HUES64 (cell line): ENCODE measurements at regions not wholly inside any gene's neighbourhood (a gene's known extent, or its start where the extent isn't known, plus 50 kb on each side); places are given as distances from the start of the nearest gene placed in this dataset.

Source experiments
- H3K27ac ChIP-seq: 2 replicates; pipeline ENCODE4 v1.7.0; 2013; ENCODE audit warnings: low read depth, low read length, inconsistent platforms
- H3K27me3 ChIP-seq: 2 replicates; pipeline ENCODE4 v1.6.1; 2013; ENCODE audit warnings: mild to moderate bottlenecking, low read length; ENCODE audit not compliant: insufficient read depth
- H3K36me3 ChIP-seq: 2 replicates; pipeline ENCODE4 v1.6.1; 2013; ENCODE audit warnings: mild to moderate bottlenecking, low read length; ENCODE audit not compliant: insufficient read depth
- H3K4me1 ChIP-seq: 2 replicates; pipeline ENCODE4 v1.6.1; 2013; ENCODE audit warnings: mild to moderate bottlenecking, low read length, moderate library complexity; ENCODE audit not compliant: insufficient read depth
- H3K4me3 ChIP-seq: 2 replicates; pipeline ENCODE4 v1.5.1; 2013; ENCODE audit warnings: mild to moderate bottlenecking, low read length, moderate library complexity
- H3K9ac ChIP-seq: 2 replicates; pipeline ENCODE4 v1.6.1; 2013; ENCODE audit warnings: mild to moderate bottlenecking, low read depth, low read length
- H3K9me3 ChIP-seq: 2 replicates; pipeline ENCODE4 v1.6.1; 2013; ENCODE audit warnings: low read depth, low read length; ENCODE audit not compliant: insufficient read depth
- WGBS: fragments of 150-250, 120-280 bp; methylation state at CpG from one replicate; pipeline ENCODE4 v1.1.7; 2013; ENCODE audit warnings: missing lambda C conversion rate; 5-methylcytosine and 5-hydroxymethylcytosine counted together

DNA sequence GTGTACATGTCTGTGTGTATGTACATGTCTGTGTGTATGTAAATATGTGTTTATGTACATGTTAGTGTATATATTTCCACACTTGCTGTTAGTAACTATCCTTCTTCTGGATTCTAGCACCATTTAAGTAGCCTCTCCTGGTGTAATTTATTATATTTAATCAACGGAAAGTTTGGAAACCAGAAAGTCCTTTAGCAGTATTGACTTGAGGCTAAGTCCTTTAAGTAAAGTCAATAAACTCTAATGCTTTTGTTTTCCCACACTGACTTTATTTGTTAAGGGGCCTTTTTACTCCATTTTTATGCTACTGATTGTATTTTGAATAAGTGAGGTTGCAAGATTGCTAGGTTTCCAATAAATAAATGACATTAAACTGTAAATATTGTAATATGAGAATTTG is 876.4 kb upstream of the SEL1L start:
- Histone ChIP-seq H3K27ac (no peak overlapping the region), H3K4me1 (peaks cover 7% of the 10 kb centered on the region), H3K36me3 (no peaks in the 10 kb centered on the region), H3K4me3 (no peak overlapping the region), H3K27me3 (no peaks in the 10 kb centered on the region), H3K9me3 (no peaks in the 10 kb centered on the region), H3K9ac (no peak overlapping the region)
- WGBS, result 100% methylated on average over 1 of the region's 1 CpG

DNA sequence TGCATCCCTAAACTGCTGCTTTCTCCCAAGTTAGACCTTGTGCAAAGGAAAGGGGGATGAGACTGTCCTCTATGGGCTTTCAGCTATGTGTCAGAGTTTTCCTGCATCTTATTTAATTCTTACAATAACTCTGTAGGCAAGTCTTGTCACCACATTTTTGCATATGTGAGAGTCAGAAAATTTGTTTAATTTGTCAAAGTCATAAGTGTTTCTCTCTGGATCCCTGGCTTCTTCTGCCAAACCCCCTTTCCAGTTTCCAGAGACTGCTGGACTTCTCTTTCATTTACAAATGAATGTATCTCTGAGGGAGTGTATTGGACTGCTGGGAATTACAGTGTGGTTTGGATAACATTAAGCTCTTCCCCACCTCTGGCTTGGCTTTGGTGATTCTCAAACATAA is 877.6 kb upstream of the SEL1L start:
- Histone ChIP-seq H3K4me1 (peaks cover 7% of the 10 kb centered on the region), H3K9me3 (no peaks in the 10 kb centered on the region)

DNA sequence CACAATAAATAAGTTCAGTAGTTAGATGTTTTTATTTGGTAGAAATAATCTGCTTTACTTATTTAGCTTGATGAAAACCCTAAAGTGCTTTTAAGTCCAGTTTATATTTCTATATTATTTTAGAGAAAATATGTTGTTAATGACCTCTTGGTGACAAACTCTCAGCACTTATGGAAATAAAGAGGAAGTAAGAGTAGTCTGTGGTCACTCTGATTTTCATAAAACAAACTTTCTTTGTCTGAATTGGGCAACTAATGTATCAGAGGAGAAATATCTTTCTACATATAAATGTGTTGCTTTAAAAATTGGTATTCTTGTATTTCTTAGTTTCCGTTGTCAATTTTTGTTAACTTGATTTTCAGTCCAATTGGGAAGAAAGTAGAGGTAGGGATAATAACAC is 878.9 kb upstream of the SEL1L start:
- Histone ChIP-seq H3K4me1 (peaks cover 7% of the 10 kb centered on the region), H3K4me3 (no peak overlapping the region), H3K27ac (no peak overlapping the region), H3K9me3 (no peaks in the 10 kb centered on the region), H3K9ac (no peak overlapping the region), H3K36me3 (no peaks in the 10 kb centered on the region), H3K27me3 (no peaks in the 10 kb centered on the region)
- WGBS, result no CpG with 5 or more reads among the region's 1 CpG

More for the DNA sequence above, 877.6 kb upstream of the SEL1L start:
- Histone ChIP-seq H3K36me3 (no peaks in the 10 kb centered on the region), H3K27me3 (no peaks in the 10 kb centered on the region), H3K9ac (no peak overlapping the region), H3K27ac (no peak overlapping the region), H3K4me3 (no peak overlapping the region)

DNA sequence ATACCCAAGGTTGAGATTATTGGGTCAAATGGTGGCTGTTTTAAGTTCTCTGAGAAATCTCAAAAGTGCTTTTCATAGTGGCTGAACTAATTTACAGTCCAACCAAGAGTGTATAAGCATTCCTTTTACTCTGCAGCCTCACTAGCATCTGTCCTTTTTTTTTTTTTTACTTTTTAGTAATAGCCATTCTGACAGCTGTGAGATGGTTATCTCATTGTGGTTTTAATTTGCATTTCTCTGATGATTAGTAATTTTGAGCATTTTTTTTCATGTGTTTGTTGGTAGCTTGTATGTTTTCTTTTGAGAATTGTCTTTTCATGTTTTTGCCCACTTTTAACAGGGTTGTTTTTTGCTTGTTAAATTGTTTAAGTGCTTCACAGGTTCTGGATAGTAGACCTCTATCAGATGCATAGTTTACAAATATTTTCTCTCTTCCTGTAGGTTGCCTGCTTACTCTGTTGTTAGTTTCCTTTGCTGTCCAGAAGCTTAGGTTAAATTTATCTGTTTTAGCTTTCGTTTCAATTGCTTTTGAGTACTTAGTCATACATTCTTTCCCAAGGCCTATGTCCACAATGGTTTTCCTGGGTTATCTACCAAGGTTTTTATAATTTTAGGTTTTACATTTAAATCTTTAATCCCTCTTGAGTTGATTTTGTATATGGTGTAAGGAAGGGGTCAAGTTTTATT is 881.3 kb upstream of the SEL1L start:
- Histone ChIP-seq H3K27ac (no peak overlapping the region), H3K36me3 (no peaks in the 10 kb centered on the region), H3K27me3 (no peaks in the 10 kb centered on the region), H3K4me1 (peaks cover 7% of the 10 kb centered on the region), H3K4me3 (no peak overlapping the region), H3K9me3 (peaks cover 3% of the 10 kb centered on the region; the same call in 1 of the 2 replicates), H3K9ac (no peak overlapping the region)
- 100% methylated on average over 1 of the region's 1 CpG for WGBS

DNA sequence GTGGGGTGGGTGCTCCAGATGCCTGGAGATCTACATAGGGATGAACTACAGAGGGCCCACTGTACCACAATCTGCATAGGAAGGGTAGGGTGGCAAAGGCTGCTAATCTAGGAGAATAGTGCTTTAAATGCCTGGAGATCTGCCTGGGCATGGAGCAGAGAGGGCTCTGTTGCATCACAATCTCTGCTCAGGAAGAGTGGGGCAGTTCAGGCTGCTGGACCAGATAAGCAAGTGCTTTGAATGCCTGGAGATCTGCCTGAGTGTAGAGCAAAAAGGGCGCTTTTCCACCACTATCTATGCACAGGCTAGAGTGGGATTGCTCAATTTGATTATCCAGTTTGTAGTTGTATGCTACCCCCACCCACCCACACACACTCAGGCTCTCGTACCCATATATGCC is 886.3 kb upstream of the SEL1L start:
- H3K4me1 ChIP-seq, result no peaks in the 10 kb centered on the region
- H3K9ac ChIP-seq, result no peak overlapping the region
- no peak overlapping the region for H3K4me3 ChIP-seq
- H3K27me3 ChIP-seq, result no peaks in the 10 kb centered on the region
- no peaks in the 10 kb centered on the region for H3K36me3 ChIP-seq
- peaks cover 3% of the 10 kb centered on the region; the same call in 1 of the 2 replicates for H3K9me3 ChIP-seq
- no peak overlapping the region for H3K27ac ChIP-seq
- WGBS, result 91% methylated on average over 1 of the region's 2 CpGs

DNA sequence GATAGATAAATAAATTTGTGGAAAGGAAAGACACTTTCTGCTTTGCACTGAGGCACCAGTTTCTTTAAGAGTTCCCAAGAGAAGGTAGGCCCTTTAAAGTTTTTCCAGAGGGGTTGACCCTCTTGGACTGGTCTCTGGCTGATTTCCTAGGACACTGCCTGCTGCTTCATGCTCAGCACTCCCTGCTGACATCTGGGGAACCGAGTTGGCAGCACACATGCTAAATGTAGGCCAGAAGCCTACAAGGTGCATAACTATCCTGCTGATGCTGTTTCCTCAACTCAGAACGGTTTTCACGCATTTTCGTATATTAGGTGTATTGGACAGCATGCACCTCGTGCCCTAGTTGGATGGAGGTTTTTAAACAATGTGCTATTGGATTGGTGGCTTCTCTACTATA is 887.2 kb upstream of the SEL1L start:
- H3K4me1 ChIP-seq, result no peaks in the 10 kb centered on the region
- H3K9ac ChIP-seq, result no peak overlapping the region
- H3K27me3 ChIP-seq, result no peaks in the 10 kb centered on the region
- WGBS, result 89% methylated on average over 5 of the region's 5 CpGs
- no peak overlapping the region for H3K4me3 ChIP-seq
- H3K9me3 ChIP-seq, result peaks cover 3% of the 10 kb centered on the region; the same call in 1 of the 2 replicates
- H3K36me3 ChIP-seq, result no peaks in the 10 kb centered on the region
- H3K27ac ChIP-seq, result no peak overlapping the region

DNA sequence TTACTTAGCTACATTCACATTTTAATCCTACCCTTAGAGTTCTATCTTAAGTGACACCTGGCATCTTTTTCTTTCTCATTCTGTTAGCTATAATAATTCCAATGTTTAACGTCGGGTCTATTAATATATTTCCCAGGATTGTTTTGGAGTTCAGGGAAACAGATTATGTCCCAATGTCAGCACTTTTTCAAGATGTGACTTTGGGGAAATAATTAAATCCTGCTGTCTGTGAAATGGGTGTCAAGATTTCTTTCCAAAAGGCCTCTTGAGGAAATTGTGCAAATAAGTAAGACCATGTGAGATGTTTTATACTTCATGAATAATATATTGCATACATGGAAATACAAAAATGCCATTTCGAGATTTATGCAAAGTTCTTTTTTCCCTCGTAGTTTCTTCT is 887.6 kb upstream of the SEL1L start:
- no peaks in the 10 kb centered on the region for H3K27me3 ChIP-seq
- H3K9ac ChIP-seq, result no peak overlapping the region
- H3K4me3 ChIP-seq, result no peak overlapping the region
- 92% methylated on average over 4 of the region's 4 CpGs for WGBS
- no peaks in the 10 kb centered on the region for H3K4me1 ChIP-seq
- no peaks in the 10 kb centered on the region for H3K36me3 ChIP-seq
- H3K27ac ChIP-seq, result no peak overlapping the region
- peaks cover 3% of the 10 kb centered on the region; the same call in 1 of the 2 replicates for H3K9me3 ChIP-seq

DNA sequence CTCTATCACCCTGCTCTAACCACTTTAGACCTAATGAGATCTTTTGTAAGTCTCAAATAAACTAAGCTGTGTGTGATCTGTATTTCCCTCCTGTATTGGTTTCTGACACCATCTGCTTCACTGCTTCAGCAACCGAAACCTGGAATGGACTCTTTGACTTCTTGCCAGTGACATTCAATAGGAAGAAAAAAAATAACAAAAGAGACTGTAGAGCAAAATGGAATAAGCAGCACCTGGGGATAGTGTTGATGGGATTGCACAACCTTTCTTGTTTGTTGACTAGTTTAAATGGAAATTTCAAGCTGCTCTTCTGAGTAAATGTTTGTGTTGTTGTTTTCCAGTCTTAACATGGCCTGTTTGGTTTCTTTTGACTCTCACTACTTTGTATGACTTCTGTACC is 888.6 kb upstream of the SEL1L start:
- Histone ChIP-seq H3K9me3 (peaks cover 3% of the 10 kb centered on the region; the same call in 1 of the 2 replicates), H3K4me1 (no peaks in the 10 kb centered on the region), H3K27me3 (no peaks in the 10 kb centered on the region), H3K4me3 (no peak overlapping the region), H3K27ac (no peak overlapping the region), H3K36me3 (no peaks in the 10 kb centered on the region), H3K9ac (no peak overlapping the region)
- WGBS, result 94% methylated on average over 1 of the region's 1 CpG

DNA sequence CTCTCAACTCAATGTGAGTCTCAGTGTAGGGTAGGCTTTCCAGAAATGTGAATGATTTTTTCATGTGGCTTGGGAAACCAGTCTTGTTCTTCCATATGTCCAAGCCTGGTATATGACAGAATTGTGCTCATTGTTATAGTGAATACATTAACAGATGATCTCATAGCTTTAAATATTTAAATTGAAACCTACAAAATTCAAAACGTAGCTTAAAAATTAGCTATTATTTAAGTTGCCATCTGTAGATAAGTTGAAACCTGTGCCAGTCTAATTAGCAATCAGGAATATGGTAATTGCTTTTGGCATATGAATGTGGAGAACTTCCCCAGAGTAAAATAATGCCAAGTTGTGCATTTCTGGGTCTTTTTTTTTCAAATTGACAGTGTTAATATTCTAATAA is 891.6 kb upstream of the SEL1L start:
- Histone ChIP-seq H3K4me3 (no peak overlapping the region), H3K27ac (no peak overlapping the region), H3K9me3 (peaks cover 3% of the 10 kb centered on the region; the same call in 1 of the 2 replicates), H3K9ac (no peak overlapping the region), H3K36me3 (no peaks in the 10 kb centered on the region), H3K27me3 (no peaks in the 10 kb centered on the region), H3K4me1 (no peaks in the 10 kb centered on the region)
- WGBS, result 100% methylated on average over 1 of the region's 1 CpG

DNA sequence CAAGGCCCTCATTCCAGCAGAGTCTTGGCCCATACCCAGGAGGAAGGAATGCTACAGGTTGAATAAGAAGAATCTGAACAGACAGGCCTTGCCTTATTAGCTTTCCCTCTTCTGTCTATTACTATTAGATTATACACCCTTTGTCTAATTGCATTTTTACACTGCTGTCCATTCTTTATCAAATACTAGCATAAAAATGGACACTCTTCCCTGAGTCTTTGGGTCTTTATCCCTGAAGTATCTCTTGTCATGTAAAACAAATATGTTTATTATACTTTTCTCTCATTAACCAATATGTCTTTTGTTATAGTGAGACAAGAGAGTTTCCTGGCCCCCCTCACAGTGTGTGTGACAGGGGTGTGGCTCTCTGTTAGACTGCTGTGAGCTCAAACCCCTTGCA is 897.4 kb upstream of the SEL1L start:
- Histone ChIP-seq H3K27me3 (no peaks in the 10 kb centered on the region), H3K27ac (no peak overlapping the region), H3K4me1 (peaks cover 14% of the 10 kb centered on the region), H3K9ac (no peak overlapping the region), H3K9me3 (peaks cover 3% of the 10 kb centered on the region; the same call in 1 of the 2 replicates), H3K36me3 (no peaks in the 10 kb centered on the region), H3K4me3 (no peak overlapping the region)

DNA sequence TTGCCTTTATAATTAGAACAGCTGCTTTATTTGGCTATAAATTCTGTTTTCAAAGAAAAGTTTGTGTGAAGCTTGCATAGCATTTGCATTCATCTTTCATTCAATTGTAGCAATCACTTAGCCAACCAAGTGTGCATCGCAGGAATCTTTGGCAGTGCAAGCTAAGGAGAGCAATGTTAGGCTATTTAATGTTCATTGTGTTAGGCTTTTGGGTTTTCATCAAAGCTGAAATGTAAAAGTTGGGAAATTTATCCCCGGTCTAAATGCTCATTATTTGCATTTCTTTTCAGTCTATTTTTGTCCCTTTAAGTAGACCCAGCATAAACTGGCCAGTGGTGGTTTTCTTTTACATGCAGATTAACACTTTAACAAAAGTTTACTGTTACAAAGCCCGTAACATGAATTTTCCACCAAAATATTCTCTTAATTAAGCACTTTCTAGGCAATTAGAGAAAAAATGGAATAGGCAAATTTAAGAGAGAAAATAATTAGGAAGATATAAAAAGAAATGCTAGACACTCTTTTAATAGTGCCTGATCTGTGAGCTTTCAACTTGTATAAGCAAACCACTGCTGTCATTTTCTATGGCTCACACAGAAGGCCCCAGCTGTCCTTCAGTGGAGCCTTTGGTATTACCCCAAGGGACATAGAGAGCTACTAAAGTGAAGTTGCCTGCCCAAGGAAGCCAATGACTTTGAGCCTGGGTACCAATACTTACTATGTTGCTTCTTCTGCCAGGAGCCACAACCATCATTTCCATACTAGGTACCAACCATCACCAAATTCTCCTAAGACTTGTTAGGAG is 898.9 kb upstream of the SEL1L start:
- no peak overlapping the region for H3K4me3 ChIP-seq
- peaks cover 14% of the 10 kb centered on the region for H3K4me1 ChIP-seq
- WGBS, result 68% methylated on average over 3 of the region's 3 CpGs
- H3K27me3 ChIP-seq, result no peaks in the 10 kb centered on the region
- no peaks in the 10 kb centered on the region for H3K36me3 ChIP-seq
- H3K9me3 ChIP-seq, result no peaks in the 10 kb centered on the region; the same call in 1 of the 2 replicates
- H3K9ac ChIP-seq, result no peak overlapping the region
- no peak overlapping the region; the same call in 1 of the 2 replicates for H3K27ac ChIP-seq
